Heart left ventricle (tissue), 13 donors: ENCODE measurements at regions not wholly inside any gene's neighbourhood (a gene's known extent, or its start where the extent isn't known, plus 50 kb on each side); places are given as distances from the start of the nearest gene placed in this dataset.

Source experiments
- CTCF ChIP-seq, 12 donors: fragments of 200-600 bp; sonication (generic) in 4 of 12; IDR thresholded peaks; one replicate each; pipeline versions ENCODE4 v1.5.0 to v1.8.0; 2018 to 2022; ENCODE audit warnings: antibody characterized with exemption in 12 of 12, mild to moderate bottlenecking in 5 of 12
- POLR2A ChIP-seq, 2 donors: fragments of 450-650 bp; IDR thresholded peaks; one replicate each; pipeline ENCODE4 v1.6.1; 2017; ENCODE audit warnings: antibody characterized with exemption in 2 of 2, mild to moderate bottlenecking in 2 of 2, moderate library complexity in 2 of 2
- donor health status: ischemic (EF 13 %, LVEDD 7.1; RV severe dilation, severe dysfunction).
- donor health status: DM: no; HTN: yes; CAD: no.
- donor health status: DM: no; HTN: no; CAD: no.
- donor health status: ischemic (EF 25% LVEDD 6.9; RV normal size, moderate dysfunction).
- donor health status: ischemic (EF 25% LVEDD 5.7; RV mildly dilated, moderate dysfunction).
- donor health status: ischemic (EF 35%, LVEDD 5.7; RV mildly dilated, moderate dysfunction).
- donor health status: nonischemic (EF 11% LVEDD 7.7; RV severe dilation, severe dysfunction).
- donor health status: DM: yes; HTN: yes; CAD: no.
- donor health status: PGD.
- donor health status: ischemic (EF 29% LVEDD 5.4; RV normal size, mild dysfunction).
- donor health status: nonischemic (EF 23%, LVEDD 6.1; RV moderate dilation, normal function).

GRCh38 chr5:67693956-67694809 lies 497.6 kb upstream of the CD180 start:
- TF ChIP-seq CTCF (IDR thresholded peaks at IDR 0.05) (no peak), POLR2A (IDR thresholded peaks at IDR 0.05) (no peak)
